Activated T-helper 1 cell treated with Interleukin-2 at 50 U/mL for 16 hours (primary cell): ENCODE measurements at regions not wholly inside any gene's neighbourhood (a gene's known extent, or its start where the extent isn't known, plus 50 kb on each side); places are given as distances from the start of the nearest gene placed in this dataset.
"Not testable (repeated sequence)": the region's sequence is repeated elsewhere in the genome, so short reads cannot be mapped to it uniquely, and the experiment has no call there.

ENCODE experiments used
- DNase-seq: peaks from one replicate; pipeline ENCODE4 v3.0.0-alpha.2; 2020; ENCODE audit warnings: low read depth

- DNase-seq: no peak
Observed at GRCh38 chr5:74500110-74500917, 140.2 kb downstream of the ENC1 start.

GRCh38 chr5:74499256-74500050, 141.1 kb downstream of the ENC1 start:
- no peak for DNase-seq

- DNase-seq: no peak
Observed at GRCh38 chr5:74497706-74498105, 142.8 kb downstream of the ENC1 start.

GRCh38 chr5:74493411-74493810, 147.1 kb downstream of the ENC1 start:
- DNase-seq: no peak

- DNase-seq: no peak
Observed at GRCh38 chr5:74492230-74492629, 148.3 kb downstream of the ENC1 start.

GRCh38 chr5:74491586-74491985, 148.9 kb downstream of the ENC1 start:
- no peak for DNase-seq

- DNase-seq: no peak
Observed at GRCh38 chr5:74490814-74491213, 149.7 kb downstream of the ENC1 start.

- DNase-seq: no peak
Observed at GRCh38 chr5:74482990-74483389, 157.5 kb downstream of the ENC1 start.

GRCh38 chr5:74482523-74482922, 158.0 kb downstream of the ENC1 start:
- no peak for DNase-seq

GRCh38 chr5:74481357-74481756, 159.2 kb downstream of the ENC1 start:
- not testable (repeated sequence) for DNase-seq

- no peak for DNase-seq
Observed at GRCh38 chr5:74480201-74480600, 160.3 kb downstream of the ENC1 start.

GRCh38 chr5:74478328-74478727, 162.2 kb downstream of the ENC1 start:
- DNase-seq: no peak

GRCh38 chr5:74477761-74478160, 162.8 kb downstream of the ENC1 start:
- DNase-seq: no peak

GRCh38 chr5:74476819-74477453, 163.6 kb downstream of the ENC1 start:
- no peak for DNase-seq

- DNase-seq: no peak
Observed at GRCh38 chr5:74476046-74476818, 164.3 kb downstream of the ENC1 start.

GRCh38 chr5:74471875-74472274, 168.7 kb downstream of the ENC1 start:
- no peak for DNase-seq

GRCh38 chr5:74469234-74469994, 171.1 kb downstream of the ENC1 start:
- no peak for DNase-seq

- no peak for DNase-seq
Observed at GRCh38 chr5:74468421-74468820, 172.1 kb downstream of the ENC1 start.

- DNase-seq: no peak
Observed at GRCh38 chr5:74465724-74466123, 174.8 kb downstream of the ENC1 start.

- DNase-seq: no peak
Observed at GRCh38 chr5:74464512-74465209, 175.9 kb downstream of the ENC1 start.

GRCh38 chr5:74462356-74462755, 178.2 kb downstream of the ENC1 start:
- DNase-seq: no peak
